Inflammatory macrophage (primary cell): ENCODE measurements at regions not wholly inside any gene's neighbourhood (a gene's known extent, or its start where the extent isn't known, plus 50 kb on each side); places are given as distances from the start of the nearest gene placed in this dataset.
"Not testable (repeated sequence)": the region's sequence is repeated elsewhere in the genome, so short reads cannot be mapped to it uniquely, and the experiment has no call there.

Experiments used
- DNase-seq, 2 donors: peaks; one replicate each; pipeline ENCODE4 v3.0.0-alpha.2; 2020 to 2022

GRCh38 chr6:66357781-66358180, 650.8 kb upstream of the EYS start:
- no peak for DNase-seq

- DNase-seq = no peak
Observed at GRCh38 chr6:66355471-66355870, 648.4 kb upstream of the EYS start.

GRCh38 chr6:66344796-66345195, 637.8 kb upstream of the EYS start:
- DNase-seq = no peak

GRCh38 chr6:66340736-66341135, 633.7 kb upstream of the EYS start:
- no peak for DNase-seq

- DNase-seq = no peak
Observed at GRCh38 chr6:66336176-66336575, 629.1 kb upstream of the EYS start.

- no peak for DNase-seq
Observed at GRCh38 chr6:66328200-66328599, 621.2 kb upstream of the EYS start.

- DNase-seq = no peak
Observed at GRCh38 chr6:66326228-66326627, 619.2 kb upstream of the EYS start.

DNA sequence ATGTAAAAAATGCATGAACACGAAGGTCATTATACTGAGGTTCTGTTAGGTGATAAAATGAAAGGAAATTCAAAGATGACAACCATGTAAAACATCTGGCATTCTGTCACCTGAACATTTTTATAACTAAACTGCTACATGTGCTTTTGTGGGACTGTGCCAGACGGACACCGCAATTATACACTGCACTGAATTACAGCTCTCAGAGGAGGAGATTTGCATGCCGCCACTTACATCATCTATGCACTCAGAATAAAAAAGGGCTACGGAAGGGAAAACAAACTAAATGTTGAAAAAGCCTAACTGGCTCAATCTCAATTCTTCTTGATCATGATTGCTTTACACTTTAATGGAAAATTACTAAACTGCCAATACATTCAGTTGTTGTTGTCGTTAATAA, 614.0 kb upstream of the EYS start:
- DNase-seq = no peak

- no peak for DNase-seq
Observed at GRCh38 chr6:66307490-66307889, 600.5 kb upstream of the EYS start.

GRCh38 chr6:66291905-66292304, 584.9 kb upstream of the EYS start:
- DNase-seq = no peak

DNA sequence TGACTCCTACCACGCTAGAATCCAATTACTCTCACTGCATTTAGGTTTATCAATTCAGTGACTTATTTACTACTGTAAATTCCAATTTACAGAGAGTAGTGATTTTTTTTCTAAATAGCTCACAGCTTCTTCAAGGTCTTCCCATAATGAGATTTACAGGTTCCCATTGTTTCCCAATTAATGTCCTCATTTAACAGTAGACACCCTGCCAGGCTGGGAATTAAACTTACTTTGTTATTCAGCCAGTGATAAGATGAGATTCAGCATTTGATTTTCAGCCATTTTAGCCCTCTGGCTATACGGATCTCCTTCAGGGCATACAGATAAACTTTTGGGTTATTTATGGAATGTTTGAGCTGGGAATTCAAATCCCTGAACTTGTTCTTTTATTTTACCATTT, 582.9 kb upstream of the EYS start:
- DNase-seq = no peak

- no peak for DNase-seq
Observed at GRCh38 chr6:66278115-66278514, 571.1 kb upstream of the EYS start.

DNA sequence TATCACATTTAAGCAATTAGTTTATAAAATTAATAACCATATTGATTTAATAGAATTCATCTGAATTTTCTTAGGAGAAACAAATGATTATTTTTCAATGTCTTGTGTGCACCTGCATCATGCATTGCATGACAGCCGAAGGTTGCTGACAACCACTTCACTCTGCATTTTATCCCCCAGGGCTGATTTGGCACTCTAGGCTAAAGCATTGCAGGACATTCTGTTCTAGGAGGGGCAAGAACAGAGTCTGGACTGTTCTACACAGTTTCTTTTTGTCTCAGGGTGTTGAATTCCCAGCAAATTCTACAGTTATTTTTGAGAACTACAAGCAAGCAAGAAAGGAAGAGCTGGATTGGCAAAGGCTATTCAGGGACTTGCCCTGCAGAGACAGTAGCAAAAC, 570.4 kb upstream of the EYS start:
- DNase-seq = no peak

DNA sequence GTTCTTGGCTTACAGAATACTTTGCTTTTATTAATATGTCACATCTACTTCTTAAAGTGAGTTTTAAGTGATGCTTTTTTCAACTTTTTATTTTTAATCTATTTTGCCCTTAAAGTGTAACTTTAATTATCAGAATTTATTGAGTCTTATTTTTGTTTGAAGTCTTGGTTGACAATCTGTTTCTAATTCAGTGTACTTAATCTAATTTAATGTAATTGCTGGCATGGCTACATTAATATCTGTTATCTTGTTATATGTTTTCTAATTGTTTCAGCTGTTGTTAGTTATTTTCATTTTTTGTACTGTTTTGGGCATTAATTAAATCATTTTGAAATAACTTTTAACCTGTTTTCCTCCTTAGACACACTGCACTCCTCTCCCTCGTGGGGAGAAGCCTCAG, 558.7 kb upstream of the EYS start:
- DNase-seq = no peak

DNA sequence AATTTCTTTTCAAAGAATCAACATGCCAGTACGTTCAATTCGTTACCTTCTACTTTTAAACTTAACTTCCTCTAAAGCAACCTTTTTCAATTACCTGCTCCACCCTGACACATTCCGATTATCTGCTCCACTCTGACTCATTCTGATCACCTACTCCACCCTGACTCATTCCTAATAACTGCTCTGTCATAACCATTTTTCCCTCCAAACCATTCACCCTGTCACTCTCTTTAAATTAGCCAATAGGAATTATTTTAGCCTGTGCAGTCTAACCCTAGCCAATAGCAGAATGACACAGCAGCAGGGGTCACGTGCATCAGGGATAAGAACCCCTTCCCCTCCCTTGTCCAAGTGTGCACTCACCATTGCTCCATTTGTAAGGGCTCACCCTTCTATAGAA, 557.4 kb upstream of the EYS start:
- DNase-seq = no peak

DNA sequence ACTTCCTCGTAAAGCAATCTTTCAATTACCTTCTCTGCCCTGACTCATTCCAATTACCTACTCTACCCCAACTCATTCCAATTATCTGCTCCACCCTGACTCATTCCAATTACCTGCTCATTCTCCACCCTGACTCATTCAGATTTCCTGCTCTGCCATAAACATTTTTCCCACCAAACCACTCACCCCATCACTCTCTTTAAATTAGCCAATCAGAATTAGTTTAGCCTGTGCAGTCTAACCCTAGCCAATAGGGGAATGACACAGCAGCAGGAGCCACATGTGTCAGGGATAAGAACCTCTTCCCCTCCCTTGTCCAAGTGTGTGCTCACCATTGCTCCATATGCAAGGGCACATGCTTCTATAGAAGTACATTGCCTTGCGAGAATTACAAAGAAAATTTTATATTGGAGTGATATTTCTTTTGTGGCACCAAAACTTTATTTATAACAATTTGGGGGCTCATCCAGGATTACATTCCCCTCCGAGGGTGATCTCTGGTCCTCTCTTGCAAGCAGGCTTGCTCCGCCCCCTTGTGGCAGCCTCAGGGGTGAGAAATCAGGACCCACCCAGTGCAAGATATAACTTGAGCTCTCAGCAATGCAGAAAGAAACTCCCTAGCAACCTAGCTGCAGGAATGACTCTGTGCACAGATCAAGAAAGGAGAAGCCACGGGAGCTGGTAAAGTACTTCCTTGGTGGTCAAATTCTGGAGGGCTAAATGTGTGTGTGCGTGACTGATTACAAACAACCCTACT, 551.9 kb upstream of the EYS start:
- DNase-seq = not testable (repeated sequence)

- no peak for DNase-seq
Observed at GRCh38 chr6:66245231-66245630, 538.2 kb upstream of the EYS start.

DNA sequence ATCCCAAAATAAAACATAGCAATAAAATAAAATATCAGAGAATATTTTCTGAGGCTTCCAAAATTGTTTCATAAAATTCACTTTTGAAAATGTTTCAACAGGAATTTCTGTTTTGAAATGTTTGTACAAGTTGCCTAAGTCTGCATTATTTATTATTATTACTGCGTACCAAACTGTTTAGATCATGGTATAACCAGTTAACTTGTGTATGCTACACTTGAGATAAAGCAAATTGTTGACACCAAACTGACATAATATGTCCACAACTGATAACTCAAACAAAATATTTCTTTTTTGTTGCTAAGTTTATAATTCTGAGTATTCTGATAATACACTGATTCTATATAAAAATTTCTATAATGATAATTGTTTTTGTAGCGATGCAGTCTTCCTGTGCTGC, 531.8 kb upstream of the EYS start:
- no peak for DNase-seq

DNA sequence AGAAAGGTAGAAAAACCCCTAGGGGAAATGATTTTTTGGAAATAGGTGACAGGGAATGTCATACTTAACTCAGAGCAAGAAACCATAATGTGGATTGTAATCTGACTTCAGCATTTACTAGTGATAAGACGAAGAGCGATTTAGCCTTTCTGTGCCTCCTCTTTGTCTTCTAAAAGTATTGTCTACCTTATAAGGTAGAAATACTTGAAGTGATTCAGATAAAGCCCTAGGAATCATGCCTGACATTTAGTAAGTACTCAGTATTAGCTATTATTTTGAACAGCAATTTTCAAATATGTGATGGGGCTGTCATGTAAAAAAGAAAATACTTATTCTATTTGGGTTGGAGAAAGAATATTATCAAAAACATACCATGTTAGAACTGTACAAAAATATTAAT, 525.9 kb upstream of the EYS start:
- no peak for DNase-seq

DNA sequence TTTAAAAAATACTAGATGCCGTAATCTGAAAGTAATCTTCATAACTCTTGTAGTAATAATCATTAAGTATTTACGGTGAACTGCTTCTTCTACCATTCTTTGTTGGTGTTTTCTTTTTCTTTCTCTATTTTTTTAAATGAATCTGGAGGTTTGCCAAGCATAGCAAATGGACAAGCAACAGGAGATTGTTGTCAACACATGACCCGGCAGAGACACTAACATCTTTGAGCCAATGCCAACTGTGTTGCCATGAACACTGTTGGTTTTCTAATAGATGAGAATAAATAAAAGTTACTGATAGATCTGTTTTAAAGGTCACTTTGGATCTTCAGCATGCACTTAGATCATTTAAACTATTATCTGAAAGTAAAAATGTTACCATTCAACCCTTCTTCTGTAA, 523.6 kb upstream of the EYS start:
- DNase-seq = no peak

DNA sequence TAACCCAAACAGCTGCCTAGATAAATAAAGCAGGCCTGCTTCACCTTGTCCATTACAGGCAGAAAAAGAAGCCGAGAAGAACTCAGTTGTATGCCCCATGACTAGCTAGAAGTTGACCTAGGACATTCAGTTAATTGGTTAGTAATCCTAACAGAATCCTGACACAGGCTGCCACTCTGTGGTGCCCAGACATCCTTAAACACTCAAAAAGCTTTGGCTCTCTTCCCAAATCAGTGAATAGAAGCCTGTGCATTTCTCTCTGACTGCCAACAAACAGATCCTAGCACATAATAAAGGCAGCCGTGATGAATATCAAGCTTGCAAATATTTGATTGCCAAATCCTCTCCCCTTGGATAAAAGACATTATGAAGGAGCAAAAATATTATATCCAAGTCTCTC, 519.1 kb upstream of the EYS start:
- DNase-seq = no peak

DNA sequence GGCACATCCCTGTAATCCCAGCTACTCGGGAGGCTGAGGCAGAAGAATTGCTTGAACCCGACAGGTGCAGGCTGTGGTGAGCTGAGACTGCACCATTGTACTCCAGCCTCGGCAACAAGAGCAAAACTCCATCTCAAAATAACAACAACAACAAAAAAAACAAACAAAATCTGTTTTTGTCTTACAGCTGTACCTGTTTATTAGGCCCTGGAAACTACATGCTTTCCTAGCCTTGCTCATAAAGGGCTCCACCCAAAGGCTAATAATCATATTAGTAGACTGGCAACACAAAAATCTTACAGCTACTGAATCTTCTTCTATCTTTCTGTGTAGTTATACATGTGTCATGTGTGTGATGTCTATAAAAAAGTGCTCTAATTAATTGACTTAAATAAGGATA, 503.9 kb upstream of the EYS start:
- DNase-seq = no peak

DNA sequence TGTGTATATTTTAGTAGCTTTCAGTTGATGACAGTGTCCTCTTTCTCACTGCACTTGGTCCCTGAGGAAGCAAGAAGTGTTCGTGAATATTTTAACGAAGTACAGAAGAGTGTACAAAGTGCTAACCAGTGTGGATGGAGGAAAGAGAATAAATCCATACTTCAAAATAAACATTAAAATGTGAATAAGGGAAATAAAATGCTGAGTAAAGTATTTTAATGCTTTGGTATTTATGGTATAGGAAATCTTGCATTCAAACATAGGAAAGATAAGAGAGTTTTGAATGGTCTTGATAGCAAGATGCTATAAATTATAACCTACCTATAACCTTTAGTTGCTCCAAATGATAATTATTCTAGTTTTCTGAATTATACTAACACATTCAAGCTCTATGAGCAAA, 493.4 kb upstream of the EYS start:
- no peak for DNase-seq

GRCh38 chr6:66199171-66199570, 492.1 kb upstream of the EYS start:
- no peak for DNase-seq

DNA sequence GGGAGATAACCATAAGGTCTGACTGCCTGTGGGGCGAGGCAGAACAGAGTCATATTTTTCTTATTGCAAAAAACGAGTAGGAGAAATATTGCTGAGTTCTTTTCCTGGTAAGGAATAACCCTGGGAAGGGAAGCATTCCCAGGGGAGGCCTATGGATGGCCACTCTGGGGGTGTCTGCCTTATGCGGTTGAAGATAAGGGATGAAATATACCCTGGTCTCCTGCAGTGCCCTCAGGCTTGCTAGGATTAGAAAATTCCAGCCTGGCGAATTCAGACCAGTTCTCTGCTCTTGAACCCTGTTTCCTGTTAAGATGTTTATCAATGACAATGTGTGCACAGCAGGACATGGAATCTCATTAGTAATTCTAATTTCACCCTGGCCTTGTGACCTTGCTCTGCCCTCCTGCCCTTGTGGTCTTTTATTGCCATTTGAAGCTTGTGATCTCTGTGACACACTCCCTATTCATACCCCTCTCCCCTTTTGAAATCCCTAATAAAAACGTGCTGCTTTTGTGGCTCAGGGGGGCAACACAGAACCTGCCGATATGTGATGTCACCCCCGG, 491.1 kb upstream of the EYS start:
- no peak for DNase-seq
